ENCODE measurements at regions not wholly inside any gene's neighbourhood (a gene's known extent, or its start where the extent isn't known, plus 50 kb on each side); places are given as distances from the start of the nearest gene placed in this dataset.
A peak's percentile ranks its signal among the peaks of the same experiment; 100 is the strongest.

DNA sequence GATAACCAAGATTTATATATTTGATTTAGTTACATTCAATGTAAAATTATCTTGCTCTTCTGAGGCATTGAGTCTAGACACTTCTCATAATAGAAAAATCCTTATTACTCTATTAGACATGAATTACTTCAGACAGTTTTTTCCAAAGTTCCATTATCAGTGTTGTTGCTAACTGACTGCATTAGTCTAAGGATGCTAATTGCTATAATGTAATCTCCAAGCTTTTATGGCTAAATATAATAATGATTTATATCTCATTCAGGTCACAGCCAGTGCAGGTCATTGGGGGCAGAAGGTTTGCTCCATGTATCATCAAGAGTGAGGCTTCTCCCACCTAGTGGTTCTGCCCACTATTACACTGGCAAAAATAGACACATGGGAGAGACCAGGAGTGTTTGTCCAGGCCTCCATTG lies 377.2 kb upstream of the DDI1 start:
- no peak for DNase-seq (ENCODE audit: low read depth in 2 of 3, low spot score in 2 of 3)

DNA sequence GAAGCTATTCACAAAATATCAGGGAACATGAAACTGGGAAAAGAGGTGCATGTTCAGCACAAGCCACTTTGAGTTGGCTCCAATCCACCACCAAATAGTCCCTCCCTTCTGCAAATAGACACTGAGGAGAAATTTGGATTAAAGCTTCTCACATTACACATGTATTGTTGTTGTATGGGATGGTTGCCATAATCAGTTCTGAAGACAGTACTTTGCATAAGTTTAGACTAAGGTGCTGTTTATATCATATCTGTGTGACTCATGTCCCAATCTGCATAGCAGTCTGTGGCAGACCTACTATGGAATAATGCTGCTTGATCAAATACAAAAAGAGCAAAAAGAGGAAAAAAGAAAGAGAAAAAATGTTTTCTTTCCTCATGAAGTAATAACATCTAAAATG lies 376.7 kb upstream of the DDI1 start:
- no peak for DNase-seq (ENCODE audit: low read depth in 2 of 3, low spot score in 2 of 3)

DNA sequence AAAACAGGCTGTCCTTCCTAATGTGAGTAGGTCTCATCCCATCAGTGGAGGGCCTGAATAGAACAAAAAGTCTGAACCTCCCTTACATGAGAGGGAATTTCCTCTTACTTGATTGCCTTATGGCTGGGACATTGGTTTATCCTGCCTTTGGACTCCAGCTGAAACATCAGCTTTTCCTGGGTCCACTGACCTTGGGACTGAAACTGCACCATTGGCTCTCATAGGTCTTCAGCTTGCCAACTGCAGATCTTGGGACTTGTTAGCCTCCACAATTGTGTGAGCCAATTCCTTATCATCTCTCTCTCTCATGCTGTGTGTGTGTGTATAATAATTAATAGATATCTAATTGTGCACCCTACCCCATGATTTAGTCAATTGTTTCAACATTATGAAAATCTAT lies 375.3 kb upstream of the DDI1 start:
- DNase-seq (ENCODE audit: low read depth in 2 of 3, low spot score in 2 of 3) = no peak

DNA sequence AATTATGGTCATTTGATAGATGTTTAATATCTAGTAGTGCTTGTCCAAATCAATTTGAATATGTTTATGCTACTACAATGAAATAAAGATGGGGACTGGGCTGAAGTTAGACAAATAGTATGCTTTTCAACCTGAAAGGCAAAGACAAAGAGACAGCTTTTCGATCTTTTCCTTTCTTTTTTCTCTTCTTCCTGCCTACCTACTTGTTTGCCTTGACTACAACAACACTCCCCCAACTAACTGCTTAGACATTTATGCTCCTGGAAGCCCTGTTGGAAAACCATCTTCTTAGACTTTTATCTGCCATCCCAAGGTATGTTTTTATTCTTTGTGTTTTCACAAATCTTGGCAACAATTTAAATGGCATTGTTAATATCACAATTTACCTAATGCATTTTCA lies 374.4 kb upstream of the DDI1 start:
- no peak for DNase-seq (ENCODE audit: low read depth in 2 of 3, low spot score in 2 of 3)

DNA sequence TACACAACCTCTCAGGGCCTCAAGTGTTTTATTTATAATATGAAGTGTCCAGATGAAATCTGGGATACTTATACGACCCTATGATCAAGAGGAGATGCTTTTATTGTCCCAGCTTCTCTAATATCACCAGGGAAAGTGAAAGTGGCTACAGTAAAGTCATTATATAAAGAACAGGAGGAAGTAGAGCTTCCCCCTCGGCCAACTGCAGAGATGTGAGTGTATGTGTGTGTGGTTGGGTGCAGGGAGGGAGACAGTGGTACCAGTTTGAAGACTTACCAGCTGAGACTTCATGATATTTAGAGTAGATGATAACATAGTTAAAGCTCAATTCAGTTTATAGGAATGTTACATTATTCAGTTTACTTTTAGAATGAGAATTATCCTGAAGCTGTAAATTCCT lies 373.6 kb upstream of the DDI1 start:
- DNase-seq (ENCODE audit: low read depth in 2 of 3, low spot score in 2 of 3) = peak in 1 of 3 donors; percentile 85

DNA sequence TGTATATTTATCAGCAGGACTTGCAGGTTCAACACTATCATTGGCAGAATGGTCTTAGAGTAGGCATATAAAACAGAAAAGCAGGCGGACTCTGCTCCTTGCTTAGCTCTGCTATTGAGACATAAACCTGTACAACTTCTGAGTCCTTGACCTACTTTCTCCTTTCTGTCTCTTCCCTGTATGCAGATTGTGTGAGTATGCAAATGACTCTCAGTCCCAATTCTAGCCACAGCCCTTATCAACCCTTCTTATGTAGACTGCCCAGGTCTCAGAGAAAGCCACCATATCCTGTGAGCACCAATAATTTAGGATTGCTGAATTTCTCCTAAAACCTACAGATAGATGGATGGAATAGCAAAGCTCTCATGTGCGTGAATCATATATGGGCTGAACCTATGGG lies 367.6 kb upstream of the DDI1 start:
- DNase-seq (ENCODE audit: low read depth in 2 of 3, low spot score in 2 of 3) = no peak

DNA sequence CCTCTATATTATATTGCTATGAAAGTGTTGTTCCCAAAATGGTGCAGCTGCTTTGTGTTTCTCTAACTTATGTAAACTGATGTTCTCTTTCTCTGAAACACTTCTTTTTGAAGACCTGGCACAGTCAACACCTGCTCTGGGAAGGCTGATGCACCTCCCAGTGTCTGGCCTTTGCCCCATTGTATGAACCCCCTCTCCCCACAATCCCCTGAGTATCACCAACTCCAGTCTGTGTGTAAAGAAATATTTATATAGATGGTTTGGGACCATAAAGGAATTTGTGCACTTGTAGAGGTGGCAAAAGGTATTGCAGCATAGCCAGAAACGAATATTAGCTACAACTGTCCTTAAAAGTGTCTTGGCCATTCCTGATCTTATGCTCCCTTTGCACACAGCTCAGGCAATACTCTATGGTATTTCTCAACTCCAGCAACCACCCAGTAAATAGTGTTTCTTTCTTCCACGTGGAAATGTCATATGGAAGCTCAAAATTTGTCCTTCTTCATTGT lies 365.2 kb upstream of the DDI1 start:
- no peak for DNase-seq (ENCODE audit: low read depth in 2 of 3, low spot score in 2 of 3)

DNA sequence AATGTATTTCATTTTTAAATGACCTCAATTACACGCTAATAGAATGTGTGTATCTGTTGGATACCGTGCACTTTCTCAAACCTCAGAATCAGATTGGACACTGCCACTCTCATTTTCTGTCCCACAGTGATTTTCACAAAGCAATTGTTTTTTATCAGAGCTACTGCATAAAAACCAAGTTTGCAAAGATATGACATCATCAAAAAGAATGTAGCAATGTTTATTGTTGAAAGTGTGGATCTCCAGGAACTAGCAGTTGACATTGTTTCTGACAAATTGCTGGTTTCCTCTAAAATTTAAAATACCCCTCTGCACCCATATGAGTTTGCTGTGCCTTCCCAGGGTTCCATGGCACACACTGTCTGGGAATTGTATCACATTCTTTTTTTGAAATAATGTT lies 362.7 kb upstream of the DDI1 start:
- no peak for DNase-seq (ENCODE audit: low read depth in 2 of 3, low spot score in 2 of 3)

DNA sequence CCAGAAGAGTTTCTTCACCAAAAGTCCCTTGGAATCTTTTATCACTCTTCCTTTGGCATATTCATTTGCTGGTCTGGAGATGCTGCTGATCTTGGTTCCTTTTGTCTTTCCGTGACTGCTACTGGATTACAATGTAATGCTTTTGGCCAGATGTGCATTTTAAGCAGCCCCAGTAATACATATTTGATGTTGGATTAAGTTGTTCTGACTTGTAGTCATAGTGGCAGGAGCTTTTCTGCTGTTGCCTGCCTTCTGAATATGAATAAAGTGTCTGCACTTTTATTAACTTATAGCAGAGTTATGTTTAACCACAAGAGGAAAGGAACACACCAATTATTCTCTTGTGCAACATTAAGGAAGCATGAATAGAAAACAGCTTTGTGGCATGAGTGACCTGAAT lies 360.0 kb upstream of the DDI1 start:
- peak in 1 of 3 donors; percentile 4 for DNase-seq (ENCODE audit: low read depth in 2 of 3, low spot score in 2 of 3)

DNA sequence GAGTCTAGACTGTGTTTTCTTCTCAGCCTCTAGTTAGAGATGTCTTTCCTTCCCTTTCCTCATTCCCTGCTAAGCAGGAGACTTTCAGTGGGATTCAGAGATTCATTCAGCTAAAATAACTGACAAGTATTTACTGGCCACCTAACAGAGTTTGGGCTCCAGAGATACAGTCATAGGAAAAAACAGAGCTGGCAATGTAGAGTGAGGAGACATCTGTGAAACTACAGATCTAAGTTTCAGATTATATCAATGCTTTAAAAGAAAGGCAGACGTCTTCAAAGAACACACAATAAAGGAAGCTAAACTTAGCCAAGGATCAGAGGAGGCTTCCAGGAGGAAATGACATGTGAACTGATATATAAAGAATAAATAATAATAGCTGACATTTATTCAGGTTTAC lies 355.6 kb upstream of the DDI1 start:
- DNase-seq (ENCODE audit: low read depth in 2 of 3, low spot score in 2 of 3) = no peak

DNA sequence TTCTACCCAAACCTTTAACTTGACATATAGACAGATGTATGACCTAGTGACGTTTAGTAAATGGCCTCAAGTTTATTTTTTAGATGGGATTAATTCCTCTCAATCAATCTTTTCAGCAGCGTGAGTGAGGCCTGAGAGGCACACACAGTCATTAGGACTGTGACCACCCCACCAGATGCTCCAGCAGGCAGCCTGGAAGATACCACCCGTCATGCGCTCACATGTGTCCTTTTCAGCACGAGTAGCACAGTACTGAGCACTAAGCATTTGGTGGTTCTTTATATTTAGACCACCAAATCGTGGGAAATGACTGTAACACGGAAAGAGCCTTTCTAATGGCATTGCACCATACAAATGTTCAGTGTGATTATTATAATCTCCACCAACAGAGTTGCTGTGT lies 354.6 kb upstream of the DDI1 start:
- DNase-seq (ENCODE audit: low read depth in 2 of 3, low spot score in 2 of 3) = no peak

DNA sequence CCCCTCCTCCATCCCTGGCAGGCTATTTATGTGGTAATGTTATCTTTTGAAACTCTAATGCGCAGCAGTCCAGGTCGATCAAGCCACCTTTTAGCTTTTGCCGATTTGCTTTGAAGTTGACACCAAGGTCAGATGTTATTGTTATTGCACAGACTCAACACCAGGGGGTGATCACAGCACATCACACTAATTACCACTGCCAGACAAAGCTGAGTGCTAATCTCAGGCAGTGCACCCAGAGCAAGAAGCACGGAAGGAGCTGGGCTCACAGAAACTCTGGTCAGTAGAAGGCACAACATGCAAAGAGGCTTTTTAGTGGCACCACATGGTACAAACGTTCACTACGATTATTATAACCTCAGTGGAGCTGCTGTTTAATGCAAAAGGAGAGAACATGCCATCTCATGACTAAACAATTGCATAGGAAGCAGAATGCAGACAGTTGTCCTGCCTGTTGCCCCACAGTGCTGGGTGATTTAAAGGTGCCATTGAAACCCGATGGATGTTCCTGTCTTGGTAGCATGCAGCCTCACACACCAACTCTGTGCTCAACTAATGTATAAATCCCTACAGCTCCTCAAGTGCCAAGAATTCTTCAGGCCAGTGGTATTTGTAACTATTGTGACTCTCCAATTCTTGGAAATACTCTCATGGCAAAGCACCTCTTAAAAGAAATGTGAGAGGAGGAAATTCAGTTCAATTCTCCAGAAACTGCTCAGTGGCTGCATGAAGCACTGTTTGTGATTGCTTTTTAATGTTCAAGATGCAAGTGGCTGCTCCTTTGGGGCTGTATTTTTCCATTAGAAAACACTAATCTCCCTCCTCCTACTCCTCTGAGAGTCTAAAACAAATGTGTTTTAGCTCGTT lies 353.9 kb upstream of the DDI1 start:
- DNase-seq (ENCODE audit: low read depth in 2 of 3, low spot score in 2 of 3) = peak in 2 of 3 donors; percentile 57 to 82

DNA sequence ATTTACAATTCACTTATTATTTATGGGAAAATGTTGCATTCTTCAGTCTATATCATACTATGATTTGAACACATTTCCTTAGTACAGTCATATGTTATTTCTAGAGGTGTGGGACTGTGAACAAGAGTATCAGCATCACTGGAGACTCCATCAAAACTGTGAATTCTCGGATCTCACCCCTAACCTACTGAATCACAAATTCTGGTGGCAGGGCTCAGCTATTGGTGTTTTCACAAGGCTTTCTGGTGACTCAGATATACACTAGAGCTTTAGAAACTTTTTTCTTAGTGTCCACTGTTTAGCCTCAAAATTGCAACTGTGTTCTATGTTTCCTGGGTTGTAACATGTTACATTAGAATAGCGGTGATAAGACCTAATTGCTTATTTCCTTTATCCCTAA lies 352.9 kb upstream of the DDI1 start:
- no peak for DNase-seq (ENCODE audit: low read depth in 2 of 3, low spot score in 2 of 3)

DNA sequence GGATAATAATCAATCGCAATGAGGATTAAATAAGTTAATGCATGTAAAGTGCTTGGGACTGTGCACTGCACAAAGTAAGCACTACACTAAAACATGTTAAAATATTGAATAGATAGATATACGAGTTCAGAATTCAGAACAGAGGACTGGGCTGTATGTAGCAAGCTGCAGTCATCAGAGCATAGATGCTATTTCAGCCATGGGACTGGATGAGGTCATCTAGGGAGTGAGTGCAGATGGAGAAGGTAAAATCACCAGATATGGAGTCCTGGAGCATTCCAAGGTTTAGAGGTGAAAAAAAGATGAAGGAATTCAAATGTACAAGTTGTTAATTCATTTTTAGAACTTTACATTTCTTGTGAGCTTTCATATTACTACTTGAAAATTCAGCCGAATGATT lies 347.5 kb upstream of the DDI1 start:
- DNase-seq (ENCODE audit: low read depth in 2 of 3, low spot score in 2 of 3) = no peak

DNA sequence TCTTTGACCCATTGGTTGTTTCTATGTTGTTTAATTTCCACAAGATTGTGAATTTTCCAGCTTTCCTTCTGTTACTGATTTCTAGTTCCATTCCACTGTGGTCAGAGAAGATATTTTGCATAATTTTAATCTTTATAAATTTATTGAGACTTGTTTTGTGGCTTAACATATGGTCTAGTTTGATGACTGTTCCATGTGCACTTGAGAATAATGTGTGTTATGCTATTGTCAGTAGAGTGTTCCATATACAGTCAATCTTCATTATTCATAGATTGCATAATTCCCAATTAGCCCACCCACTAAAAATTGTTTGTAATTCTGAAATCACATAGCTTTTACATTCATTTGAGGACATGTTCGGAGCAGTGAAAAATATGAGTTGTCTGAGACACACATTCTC lies 346.1 kb upstream of the DDI1 start:
- DNase-seq (ENCODE audit: low read depth in 2 of 3, low spot score in 2 of 3) = no peak

DNA sequence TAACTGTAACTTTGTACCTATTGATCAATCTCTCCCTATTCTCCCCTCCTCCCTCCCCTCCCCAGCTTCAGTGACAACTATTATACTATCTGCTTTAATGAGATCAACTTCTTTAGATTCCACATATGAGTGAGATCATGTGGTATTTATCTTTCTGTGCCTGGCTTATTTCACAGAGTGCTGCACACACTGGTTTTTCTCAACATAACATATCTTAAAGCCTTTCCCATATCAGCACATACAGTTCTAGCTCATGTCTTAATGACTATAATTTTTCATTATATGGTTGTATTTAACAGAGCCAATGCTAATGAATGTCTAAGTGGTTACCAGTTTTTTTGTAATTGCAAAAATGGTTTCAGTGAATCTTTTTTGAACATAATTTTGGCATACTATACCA lies 340.3 kb upstream of the DDI1 start:
- no peak for DNase-seq (ENCODE audit: low read depth in 2 of 3, low spot score in 2 of 3)

DNA sequence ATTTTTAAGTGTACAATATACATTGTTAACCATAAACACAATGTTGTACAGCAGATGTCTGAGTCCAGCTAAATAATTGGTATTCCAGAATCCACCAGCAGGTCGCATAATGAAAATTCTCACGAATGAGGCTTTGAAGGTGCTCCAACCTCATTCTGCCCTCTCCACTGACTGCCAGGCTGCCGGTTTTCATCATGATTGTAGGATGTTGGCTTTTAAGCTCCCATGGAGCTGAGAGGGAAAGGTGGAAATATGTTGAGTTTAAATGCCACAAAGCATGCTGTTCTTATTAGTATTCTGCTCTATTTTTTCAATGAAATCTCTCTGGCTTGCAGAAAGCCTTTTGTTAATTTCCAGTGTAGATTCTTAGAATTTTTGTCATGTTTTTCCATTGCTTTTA lies 337.2 kb upstream of the DDI1 start:
- DNase-seq (ENCODE audit: low read depth in 2 of 3, low spot score in 2 of 3) = no peak

DNA sequence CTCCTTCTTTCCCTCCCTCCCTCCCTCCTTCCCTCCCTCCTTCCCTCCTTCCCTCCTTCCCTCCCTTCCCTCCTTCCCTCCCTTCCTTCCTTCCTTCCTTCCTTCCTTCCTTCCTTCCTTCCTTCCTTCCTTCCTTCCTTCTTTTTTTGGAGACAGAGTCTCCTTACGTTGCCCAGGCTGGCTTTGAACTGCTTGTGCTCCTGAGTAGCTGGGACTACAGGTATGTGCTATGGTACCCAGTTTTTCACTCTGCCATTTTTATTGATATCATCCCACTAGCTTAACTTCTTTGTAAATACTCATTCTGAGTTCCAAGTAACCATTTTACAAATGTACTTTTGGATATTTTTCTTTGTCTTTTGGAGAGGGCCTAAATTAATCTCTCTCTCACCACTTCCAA lies 336.8 kb upstream of the DDI1 start:
- DNase-seq (ENCODE audit: low read depth in 2 of 3, low spot score in 2 of 3) = no peak

DNA sequence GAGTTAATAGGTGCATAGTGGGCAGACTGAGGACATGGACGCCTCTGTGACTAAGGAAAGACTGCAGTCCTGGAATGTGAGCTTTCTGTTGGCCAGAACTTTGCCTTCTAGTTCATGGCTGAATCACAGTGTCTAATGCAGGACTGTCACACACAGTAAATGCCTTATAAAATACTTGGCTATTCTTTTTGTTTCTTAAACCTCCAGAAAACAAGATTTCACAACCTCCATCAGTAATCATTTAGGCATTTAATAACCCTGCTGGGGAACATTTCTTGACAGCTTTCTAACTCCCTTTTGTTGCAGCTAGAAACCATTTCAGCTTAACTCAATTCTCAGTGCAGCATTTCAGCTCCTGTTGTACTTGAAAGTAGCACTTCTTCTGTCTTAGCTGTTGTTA lies 335.8 kb upstream of the DDI1 start:
- DNase-seq (ENCODE audit: low read depth in 2 of 3, low spot score in 2 of 3) = no peak

DNA sequence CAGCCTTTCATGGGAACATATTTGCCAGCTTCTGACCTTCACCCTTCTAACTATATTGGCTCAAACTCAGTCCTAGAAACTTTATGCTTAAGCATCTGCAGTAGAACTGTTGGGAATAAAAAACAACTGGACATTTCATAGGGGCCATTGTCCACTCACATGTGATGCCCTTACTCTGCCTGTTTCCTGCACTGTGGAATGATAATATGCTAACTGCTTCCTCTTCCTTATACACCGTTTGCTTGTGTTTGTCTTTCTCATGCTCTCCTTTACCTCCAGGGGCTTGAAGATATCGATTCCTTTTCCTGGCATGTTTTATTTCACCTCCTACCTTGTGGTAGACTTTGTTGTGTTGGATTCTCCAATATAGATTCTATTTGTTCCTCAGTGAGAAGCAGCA lies 333.0 kb upstream of the DDI1 start:
- no peak for DNase-seq (ENCODE audit: low read depth in 2 of 3, low spot score in 2 of 3)

DNA sequence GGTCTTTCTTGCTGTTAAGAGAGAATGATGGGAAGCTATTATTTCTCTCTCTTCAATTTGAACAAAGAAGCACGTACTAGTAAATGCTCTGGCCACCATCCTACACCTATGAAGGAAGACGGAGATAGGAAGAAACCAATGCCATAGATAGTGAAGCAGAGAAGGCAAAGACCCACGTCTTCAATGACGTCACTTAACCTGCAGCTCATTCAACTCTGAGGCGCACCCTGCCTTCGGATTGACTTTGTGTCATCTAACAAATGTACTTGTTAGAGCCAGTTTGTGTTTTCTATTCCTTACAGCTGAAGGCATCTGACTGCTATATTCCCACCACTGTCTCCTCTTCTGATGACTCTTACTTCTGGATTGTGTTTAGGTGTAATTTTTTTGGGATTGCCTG lies 332.5 kb upstream of the DDI1 start:
- DNase-seq (ENCODE audit: low read depth in 2 of 3, low spot score in 2 of 3) = no peak

DNA sequence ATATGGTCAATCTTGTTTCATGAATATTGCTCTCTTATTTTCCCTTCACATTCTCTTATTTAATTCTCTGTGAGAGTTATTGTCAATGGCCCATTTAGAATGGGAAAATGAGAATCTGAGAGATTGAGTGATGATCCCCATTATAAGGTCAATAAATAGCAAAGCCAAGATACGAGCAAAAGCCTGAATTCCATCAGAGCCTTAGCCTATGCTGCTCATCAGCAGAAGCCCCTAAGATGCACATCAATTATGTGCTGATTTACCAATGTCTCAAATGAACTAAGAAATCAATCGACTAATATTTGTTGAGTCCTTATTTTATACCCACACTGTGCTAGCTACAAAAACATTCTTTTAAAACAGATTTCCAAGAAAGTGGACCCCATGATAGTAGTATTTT lies 330.8 kb upstream of the DDI1 start:
- no peak for DNase-seq (ENCODE audit: low read depth in 2 of 3, low spot score in 2 of 3)

DNA sequence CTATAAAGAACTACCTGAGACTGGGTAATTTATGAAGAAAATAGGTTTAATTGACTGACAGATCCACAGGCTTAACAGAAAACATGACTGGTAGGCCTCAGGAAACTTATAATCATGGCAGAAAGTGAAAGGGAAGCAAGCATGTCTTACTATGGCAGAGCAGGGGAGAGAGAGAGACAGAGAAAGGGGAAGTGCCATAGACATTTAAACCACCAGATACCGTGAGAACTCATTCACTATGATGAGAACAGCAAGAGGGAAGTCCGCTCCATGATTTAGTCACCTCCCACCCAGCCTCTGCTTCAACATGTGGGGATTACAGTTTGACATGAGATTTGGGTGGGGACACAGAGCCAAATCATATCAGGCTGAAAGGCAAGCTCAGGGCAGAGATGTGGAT lies 327.1 kb upstream of the DDI1 start:
- DNase-seq (ENCODE audit: low read depth in 2 of 3, low spot score in 2 of 3) = peak in 2 of 3 donors; percentile 1 to 42

Measured in hematopoietic multipotent progenitor cell (in vitro differentiated cells).